DMS79 treated with DMSO at 0.1 percent for 48 hours (cell line): ENCODE measurements at regions not wholly inside any gene's neighbourhood (a gene's known extent, or its start where the extent isn't known, plus 50 kb on each side); places are given as distances from the start of the nearest gene placed in this dataset.

Source experiments
- DNase-seq: peaks from one replicate; lab custom pipeline; 2025; lab: John Stamatoyannopoulos, UW

DNA sequence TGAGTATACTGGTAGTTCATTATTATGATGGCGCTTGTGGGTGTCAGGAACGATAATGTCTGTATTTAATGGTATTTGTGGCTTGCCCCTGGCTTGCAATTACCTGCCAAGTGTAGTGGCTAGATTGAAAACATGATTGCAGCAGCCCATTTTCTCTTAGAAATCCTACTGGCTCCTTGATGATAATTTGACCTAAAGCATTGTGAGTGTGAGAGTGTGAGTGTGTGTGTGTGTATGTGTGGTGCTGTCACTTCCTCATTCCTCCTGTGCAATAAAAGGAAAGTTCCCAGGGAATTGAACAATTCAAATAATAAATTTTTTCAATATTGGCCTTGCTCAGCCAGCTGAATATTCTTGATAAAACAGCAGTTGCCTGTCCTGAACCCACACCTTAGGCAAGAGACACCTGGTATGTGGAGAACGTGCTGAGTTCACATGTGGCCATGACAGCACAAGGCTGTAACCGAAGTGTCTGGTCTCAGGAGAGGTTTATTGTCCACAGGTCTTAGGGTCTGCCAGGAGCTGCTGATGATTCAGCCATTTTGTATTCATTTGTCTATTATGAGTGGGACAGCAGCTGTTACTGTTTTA is 193.3 kb downstream of the CD47 start:
- no peak for DNase-seq

DNA sequence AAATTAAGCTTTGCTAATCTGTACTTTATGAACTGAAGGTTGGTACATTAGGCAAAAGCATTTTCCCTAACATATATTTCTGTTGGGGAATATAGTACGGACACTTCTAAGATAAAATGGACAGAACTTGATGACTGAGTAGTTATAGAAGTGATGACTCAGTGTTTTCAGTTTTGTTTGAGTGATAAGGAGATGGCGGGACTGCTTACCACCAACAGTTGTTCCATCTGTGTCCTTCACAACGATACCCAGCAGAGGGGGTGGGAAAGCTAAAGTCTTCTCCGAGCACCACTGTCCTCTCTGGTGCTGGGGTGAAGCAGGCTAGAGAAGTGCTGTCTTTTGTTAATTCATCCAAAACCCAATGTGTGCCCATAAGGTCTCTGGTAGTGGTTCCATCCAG is 195.8 kb downstream of the CD47 start:
- DNase-seq, result no peak

DNA sequence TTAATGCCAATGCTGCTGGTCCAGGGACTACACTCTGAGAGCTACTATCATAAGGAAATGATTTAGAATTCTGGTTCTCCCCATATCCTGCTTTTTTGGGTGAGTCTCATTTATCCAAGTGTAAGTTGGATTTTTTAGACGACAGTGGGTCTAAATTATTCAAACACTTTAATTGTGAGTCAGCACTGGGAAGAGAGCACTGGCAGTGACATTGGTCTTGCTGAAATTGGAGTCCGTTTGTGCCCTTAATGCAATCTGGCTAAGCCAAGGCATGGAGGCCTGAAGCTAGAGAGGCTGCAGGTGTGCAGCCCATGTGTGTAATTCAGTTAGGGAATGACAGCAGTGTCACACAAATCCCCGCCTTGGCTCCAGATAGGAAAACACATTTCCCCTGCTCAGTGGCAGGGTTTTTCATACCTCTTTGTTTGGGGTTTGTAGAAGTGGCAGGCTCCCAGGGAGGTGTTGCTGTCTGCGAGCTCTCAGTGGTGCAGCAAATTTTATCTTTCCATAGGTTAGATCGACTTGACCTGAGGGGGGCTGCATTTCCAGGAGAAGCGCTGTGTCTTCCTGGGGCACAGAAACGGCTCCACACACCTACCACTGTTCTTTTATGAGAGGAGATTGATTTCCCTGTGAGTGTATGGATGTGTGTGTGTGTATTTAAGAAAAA is 197.7 kb downstream of the CD47 start:
- no peak for DNase-seq

DNA sequence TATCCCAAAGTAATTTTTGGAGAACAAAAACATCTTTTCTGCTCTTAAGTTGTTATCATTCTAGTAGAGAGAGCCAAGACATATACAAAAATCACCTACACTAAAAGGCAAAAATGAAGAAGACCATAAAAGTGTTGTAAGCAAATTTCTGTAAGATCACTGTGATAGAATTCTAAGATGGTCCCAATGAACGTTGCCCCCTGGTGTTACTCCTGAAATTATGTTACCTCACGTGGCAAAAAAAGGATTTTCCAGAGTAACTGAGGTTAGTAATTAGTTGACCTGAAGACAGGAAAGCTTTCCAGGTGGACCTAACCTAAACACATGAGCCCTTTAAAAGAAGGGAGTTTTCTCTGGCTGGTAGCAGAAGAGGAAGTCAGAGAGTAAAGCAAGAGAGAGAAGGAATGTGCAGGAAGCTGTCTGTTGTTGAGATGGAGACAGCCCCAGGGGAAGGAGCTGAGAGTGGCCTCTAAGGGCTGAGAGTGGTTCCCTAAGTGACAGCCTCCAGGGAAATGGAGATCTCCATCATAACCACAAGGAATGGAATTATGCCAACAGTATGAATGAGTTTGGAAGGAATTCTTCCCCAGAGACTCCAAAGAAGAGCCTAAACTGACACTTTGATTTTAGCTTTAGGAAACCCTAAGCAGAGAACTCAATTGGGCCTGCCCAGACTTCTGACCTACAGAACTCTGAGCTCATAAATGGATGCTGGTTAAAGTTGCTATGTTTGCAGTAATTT is 205.9 kb downstream of the CD47 start:
- peak; percentile 72 for DNase-seq

- DNase-seq, result no peak
These were observed 206.8 kb downstream of the CD47 start for GRCh38 chr3:107884028-107884427.

DNA sequence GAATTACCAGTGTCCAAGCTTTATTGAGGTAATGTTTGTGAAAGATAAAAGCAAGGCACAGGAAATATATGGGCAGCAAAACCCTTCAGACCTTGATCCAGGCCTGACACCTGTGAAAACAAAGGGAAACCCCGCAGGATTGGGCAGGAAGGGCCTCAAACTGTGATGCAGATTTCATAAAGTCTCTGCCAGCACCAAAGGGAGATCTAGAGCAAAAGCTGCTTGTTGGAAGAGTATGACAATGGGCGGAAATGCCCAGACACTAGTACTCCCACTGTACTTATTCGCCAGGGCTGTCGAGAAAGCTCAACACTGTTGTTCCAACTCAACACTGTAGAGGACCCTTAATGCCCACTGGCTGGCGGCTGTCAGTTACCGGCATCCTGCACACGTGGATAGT is 207.9 kb downstream of the CD47 start:
- DNase-seq, result no peak

- DNase-seq, result no peak
These were observed 208.6 kb downstream of the CD47 start for GRCh38 chr3:107882261-107882660.

DNA sequence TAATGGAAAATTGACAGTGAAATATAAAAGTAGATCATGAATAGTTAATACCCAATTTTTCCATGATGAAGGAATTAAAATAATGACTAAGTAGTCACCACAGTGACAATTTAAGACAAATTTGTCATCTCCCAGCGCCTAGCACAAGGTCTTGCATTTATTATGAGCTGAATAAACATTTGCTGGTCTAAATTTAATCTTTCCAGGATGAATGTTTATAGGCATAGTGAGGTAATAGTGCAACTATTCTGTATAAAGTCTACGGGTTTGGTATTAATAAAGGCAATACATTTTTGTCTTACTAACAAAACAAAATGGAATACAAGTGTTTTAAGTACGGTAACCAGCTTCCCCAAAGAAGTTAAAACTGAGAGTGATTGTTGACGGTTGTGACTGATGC is 209.3 kb downstream of the CD47 start:
- no peak for DNase-seq

DNA sequence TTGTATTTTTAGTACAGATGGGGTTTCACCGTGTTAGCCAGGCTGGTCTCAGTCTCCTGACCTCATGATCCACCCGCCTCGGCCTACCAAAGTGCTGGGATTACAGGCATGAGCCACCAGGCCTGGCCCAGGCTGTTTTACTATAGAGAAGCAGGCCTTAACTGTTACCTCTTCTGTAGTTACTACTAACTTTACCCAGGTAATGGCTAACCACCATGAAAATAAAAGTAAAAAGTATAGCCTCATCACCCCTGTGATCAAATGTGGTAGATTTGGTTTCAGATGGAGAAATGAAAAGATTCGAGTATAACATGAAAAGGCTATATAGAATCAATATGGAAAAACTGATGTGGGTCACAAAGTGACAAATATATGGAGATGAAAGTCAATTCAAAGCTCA is 210.1 kb downstream of the CD47 start:
- no peak for DNase-seq

- no peak for DNase-seq
These were observed 212.9 kb downstream of the CD47 start for GRCh38 chr3:107877936-107878335.

DNA sequence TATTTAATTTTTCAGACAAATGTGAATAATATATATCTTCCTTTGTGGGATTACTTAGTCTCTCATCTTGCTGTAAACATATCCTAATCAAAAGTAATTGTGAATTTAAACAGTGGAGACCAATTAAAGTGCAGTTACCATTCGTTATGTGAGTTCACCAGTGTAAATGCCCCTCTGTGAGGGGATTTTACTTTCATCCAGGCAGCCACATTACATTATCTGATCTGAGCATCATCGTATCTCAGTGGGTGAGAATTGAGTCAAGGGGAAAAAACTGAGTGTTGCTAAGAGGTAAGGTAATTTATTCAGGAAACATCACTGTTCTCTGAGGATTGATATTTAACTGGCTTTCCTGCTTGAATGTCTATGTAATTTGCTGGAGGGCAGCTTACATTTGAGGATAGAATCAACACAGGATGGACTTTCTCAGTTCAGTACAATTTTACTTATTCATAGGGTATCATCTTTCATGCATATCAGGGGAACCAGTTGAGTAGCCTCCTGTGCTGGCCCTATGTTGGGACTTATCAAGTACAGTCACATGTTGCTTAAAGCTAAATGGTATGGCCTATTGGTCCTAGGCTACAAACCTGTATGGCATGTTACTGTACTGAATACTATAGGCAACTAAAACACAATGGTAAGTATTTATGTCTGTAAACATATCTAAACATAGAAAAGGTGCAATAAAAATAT is 219.7 kb downstream of the CD47 start:
- no peak for DNase-seq

- no peak for DNase-seq
These were observed 220.7 kb downstream of the CD47 start for GRCh38 chr3:107870096-107870495.

DNA sequence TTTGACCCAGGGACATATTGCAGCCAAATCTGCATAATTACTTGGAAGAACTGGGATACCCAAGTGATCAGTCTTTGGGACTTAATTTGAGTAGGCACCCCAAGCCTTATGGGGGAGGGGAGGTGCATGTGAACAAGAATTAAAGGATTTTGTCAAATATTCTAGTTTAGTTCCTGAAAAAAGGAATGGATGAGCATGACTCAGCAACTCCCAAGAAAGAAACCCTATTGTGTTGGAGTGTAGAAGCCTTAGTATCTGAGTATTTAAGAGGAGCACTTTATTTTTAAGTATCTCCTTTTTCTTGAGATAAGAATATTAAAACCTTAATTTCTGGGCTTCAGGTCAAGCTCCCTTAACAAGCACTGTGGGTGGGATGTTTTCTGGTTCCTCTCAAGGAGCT is 222.4 kb downstream of the CD47 start:
- no peak for DNase-seq

GRCh38 chr3:107861904-107862303 is 228.9 kb downstream of the CD47 start:
- peak; percentile 77 for DNase-seq

DNA sequence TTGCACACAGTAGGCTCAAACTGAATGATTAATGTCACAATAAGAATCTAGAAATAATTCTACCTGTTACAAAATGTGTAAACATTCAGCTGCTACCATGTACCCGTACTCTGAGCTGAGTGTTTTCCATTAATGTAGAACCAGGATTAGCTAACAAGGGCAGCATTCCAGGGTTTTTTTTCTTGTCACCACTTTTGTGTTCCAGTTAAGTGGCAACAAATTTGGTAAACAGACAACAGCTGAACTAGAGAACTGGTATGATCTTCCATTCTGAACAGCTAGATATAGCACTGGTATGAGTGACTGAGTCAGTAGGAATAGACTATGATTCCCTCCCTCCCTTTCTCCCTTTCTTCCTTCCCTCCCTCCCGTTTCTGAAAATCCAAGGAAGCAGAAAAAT is 229.4 kb downstream of the CD47 start:
- DNase-seq, result peak; percentile 33
